Stomach (tissue), 8 donors: ENCODE measurements at regions not wholly inside any gene's neighbourhood (a gene's known extent, or its start where the extent isn't known, plus 50 kb on each side); places are given as distances from the start of the nearest gene placed in this dataset.
A peak's percentile ranks its signal among the peaks of the same experiment; 100 is the strongest.

Source experiments
- DNase-seq, 2 donors: peaks; one replicate each; pipeline versions ENCODE4 v3.0.0 to v3.0.0-alpha.2; 2013 to 2019
- H3K27ac ChIP-seq, 5 donors: fragments of 200-600 bp in 4 of 5; sonication (generic) in 4 of 5; one replicate each; pipeline ENCODE4 v1.5.1; 2013 to 2019; ENCODE audit warnings: mild to moderate bottlenecking in 1 of 5, moderate library complexity in 1 of 5
- H3K27me3 ChIP-seq, 3 donors: fragments of 200-600 bp; sonication (generic); one replicate each; pipeline ENCODE4 v1.5.1; 2017 to 2019; ENCODE audit warnings: mixed run types in 1 of 3
- H3K36me3 ChIP-seq, 4 donors: fragments of 200-600 bp; sonication (generic); 1 replicate in 3 of 4; 2 replicates in 1 of 4; pipeline ENCODE4 v1.5.1; 2016 to 2019
- H3K4me1 ChIP-seq, 4 donors: fragments of 200-600 bp; sonication (generic); one replicate each; pipeline ENCODE4 v1.5.1; 2016 to 2019
- H3K4me3 ChIP-seq, 4 donors: fragments of 200-600 bp; sonication (generic) in 3 of 4; one replicate each; pipeline ENCODE4 v1.5.1; 2016 to 2019; ENCODE audit warnings: mild to moderate bottlenecking in 1 of 4
- H3K9me3 ChIP-seq, 4 donors: fragments of 200-600 bp; sonication (generic); one replicate each; pipeline ENCODE4 v1.5.1; 2016 to 2019
- EP300 ChIP-seq: sonication (generic); formaldehyde crosslinking; IDR thresholded peaks from one replicate; pipeline ENCODE4 v1.6.1; 2017; ENCODE audit warnings: antibody characterized with exemption
- POLR2A ChIP-seq, 4 donors: fragments of 450-650 bp; IDR thresholded peaks; one replicate each; pipeline ENCODE4 v1.6.1; 2016; ENCODE audit warnings: antibody characterized with exemption in 4 of 4, control low read depth in 2 of 4, mild to moderate bottlenecking in 1 of 4, moderate library complexity in 1 of 4
- POLR2AphosphoS5 ChIP-seq, 3 donors: sonication (generic); formaldehyde crosslinking; IDR thresholded peaks; one replicate each; pipeline ENCODE4 v1.6.1; 2016; ENCODE audit warnings: antibody characterized with exemption in 3 of 3
- WGBS, 5 donors: extraction: QIAGEN DNeasy Blood & Tissue Kit in 3 of 5; methylation state at CpG; one replicate each; pipeline versions ENCODE4 v1.1.5 to v1.1.7; 2013 to 2018; 5-methylcytosine and 5-hydroxymethylcytosine counted together
- intact Hi-C: fragments of 100-400 bp; cut with DNase I; formaldehyde crosslinking; loops from one replicate; pipeline ENCODE4 v1.15.1; 2023; ENCODE audit warnings: low total_unique reads
- TF ChIP-seq, protein P1 (sequence below), 7 experiments: fragments of 450-650 bp in 4 of 7; fragments of 200-600 bp in 3 of 7; sonication (generic) in 3 of 7; IDR thresholded peaks; one replicate each; pipeline ENCODE4 v1.5.1; 2016 to 2019; ENCODE audit warnings: antibody characterized with exemption in 7 of 7, control low read depth in 2 of 7, mild to moderate bottlenecking in 1 of 7
- donor health status: healthy with polysubstance abuse.
- donor health status: Bipolar disorder and iron deficiency.
- donor health status: healthy.

GRCh38 chr14:82122655-82123054, 589.0 kb upstream of the SEL1L start:
- Histone ChIP-seq H3K36me3 (no peaks in the 10 kb centered on the region), H3K4me3 (no peak overlapping the region), H3K9me3 (peaks cover 0 to 9% (median 0%) of the 10 kb centered on the region in 4 donors), H3K27ac (no peak overlapping the region), H3K4me1 (no peaks in the 10 kb centered on the region), H3K27me3 (no peaks in the 10 kb centered on the region)
- intact Hi-C loops: no loop called here
- DNase-seq: no peak
- 53 to 80% (median 70%) methylated on average over 1 of the region's 1 CpG for WGBS, 5 donors
- no peak for TF ChIP-seq EP300
- TF ChIP-seq POLR2A (IDR thresholded peaks at IDR 0.05): no peak
- TF ChIP-seq, protein P1, sequence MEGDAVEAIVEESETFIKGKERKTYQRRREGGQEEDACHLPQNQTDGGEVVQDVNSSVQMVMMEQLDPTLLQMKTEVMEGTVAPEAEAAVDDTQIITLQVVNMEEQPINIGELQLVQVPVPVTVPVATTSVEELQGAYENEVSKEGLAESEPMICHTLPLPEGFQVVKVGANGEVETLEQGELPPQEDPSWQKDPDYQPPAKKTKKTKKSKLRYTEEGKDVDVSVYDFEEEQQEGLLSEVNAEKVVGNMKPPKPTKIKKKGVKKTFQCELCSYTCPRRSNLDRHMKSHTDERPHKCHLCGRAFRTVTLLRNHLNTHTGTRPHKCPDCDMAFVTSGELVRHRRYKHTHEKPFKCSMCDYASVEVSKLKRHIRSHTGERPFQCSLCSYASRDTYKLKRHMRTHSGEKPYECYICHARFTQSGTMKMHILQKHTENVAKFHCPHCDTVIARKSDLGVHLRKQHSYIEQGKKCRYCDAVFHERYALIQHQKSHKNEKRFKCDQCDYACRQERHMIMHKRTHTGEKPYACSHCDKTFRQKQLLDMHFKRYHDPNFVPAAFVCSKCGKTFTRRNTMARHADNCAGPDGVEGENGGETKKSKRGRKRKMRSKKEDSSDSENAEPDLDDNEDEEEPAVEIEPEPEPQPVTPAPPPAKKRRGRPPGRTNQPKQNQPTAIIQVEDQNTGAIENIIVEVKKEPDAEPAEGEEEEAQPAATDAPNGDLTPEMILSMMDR (IDR thresholded peaks at IDR 0.05): no peak

GRCh38 chr14:82124511-82124910, 590.9 kb upstream of the SEL1L start:
- Histone ChIP-seq H3K4me3 (no peak overlapping the region), H3K27me3 (no peaks in the 10 kb centered on the region), H3K27ac (no peak overlapping the region), H3K4me1 (no peaks in the 10 kb centered on the region), H3K36me3 (no peaks in the 10 kb centered on the region), H3K9me3 (peaks cover 0 to 4% (median 0%) of the 10 kb centered on the region in 4 donors)
- DNase-seq: no peak
- TF ChIP-seq POLR2A (IDR thresholded peaks at IDR 0.05): no peak
- TF ChIP-seq, protein P1 (IDR thresholded peaks at IDR 0.05): no peak
- no peak for TF ChIP-seq EP300
- no peak for TF ChIP-seq POLR2AphosphoS5 (IDR thresholded peaks at IDR 0.05)
- WGBS, 5 donors: 54 to 79% (median 75%) methylated on average over 2 of the region's 2 CpGs
- intact Hi-C loops: no loop called here

DNA sequence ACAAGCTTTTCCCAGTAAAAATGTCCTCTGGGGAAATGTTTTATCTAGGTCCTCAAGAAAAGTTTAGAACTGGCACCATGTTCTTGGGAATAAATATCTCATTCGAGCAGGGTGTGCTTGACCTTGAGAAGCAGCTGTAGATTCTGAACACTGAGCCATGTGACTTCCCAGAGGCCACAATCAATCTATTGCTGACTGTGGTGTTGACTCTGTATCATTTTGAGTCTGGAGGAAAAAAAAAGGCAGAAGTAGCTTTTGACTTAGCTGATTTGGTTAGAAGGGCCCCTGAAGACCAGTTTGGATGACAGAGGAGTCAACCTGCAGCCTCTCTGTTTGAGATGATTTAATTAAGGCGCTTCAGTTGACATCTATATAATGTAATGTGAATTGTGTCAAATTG, 592.4 kb upstream of the SEL1L start:
- WGBS, 5 donors: 47 to 64% (median 48%) methylated on average over 2 of the region's 2 CpGs
- Histone ChIP-seq H3K36me3 (no peaks in the 10 kb centered on the region), H3K4me3 (no peak overlapping the region), H3K4me1 (no peaks in the 10 kb centered on the region), H3K9me3 (peaks cover 0 to 3% (median 0%) of the 10 kb centered on the region in 4 donors), H3K27ac (no peak overlapping the region), H3K27me3 (no peaks in the 10 kb centered on the region)
- DNase-seq: peak in 1 of 2 donors; percentile 6
- TF ChIP-seq POLR2A (IDR thresholded peaks at IDR 0.05) (no peak), POLR2AphosphoS5 (IDR thresholded peaks at IDR 0.05) (no peak), EP300 (no peak)
- TF ChIP-seq, protein P1 (IDR thresholded peaks at IDR 0.05): no peak
- intact Hi-C loops: no loop called here

GRCh38 chr14:82134411-82134810, 600.8 kb upstream of the SEL1L start:
- Histone ChIP-seq H3K27me3 (no peaks in the 10 kb centered on the region), H3K27ac (no peak overlapping the region), H3K36me3 (no peaks in the 10 kb centered on the region), H3K9me3 (peaks cover 0 to 11% (median 2%) of the 10 kb centered on the region in 4 donors), H3K4me3 (no peak overlapping the region), H3K4me1 (no peaks in the 10 kb centered on the region)
- intact Hi-C loops: no loop called here
- DNase-seq: no peak
- TF ChIP-seq POLR2A (IDR thresholded peaks at IDR 0.05) (no peak), POLR2AphosphoS5 (IDR thresholded peaks at IDR 0.05) (no peak), EP300 (no peak)
- TF ChIP-seq, protein P1 (IDR thresholded peaks at IDR 0.05): no peak
- WGBS, 5 donors: 0% methylated on average over 1 of the region's 1 CpG
